ENCODE measurements at regions not wholly inside any gene's neighbourhood (a gene's known extent, or its start where the extent isn't known, plus 50 kb on each side); places are given as distances from the start of the nearest gene placed in this dataset.

- Histone ChIP-seq H3K9me3 (replicated peaks; ENCODE audit: control insufficient read depth, insufficient read depth, low read length) (no peaks in the 10 kb centered on the region; the same call in 2 of the 3 replicates), H3K4me3 (no peak overlapping the region), H3K4me1 (ENCODE audit: control insufficient read depth, insufficient read depth, low read length) (no peaks in the 10 kb centered on the region), H2AFZ (ENCODE audit: control insufficient read depth, low read depth, low read length) (no peak overlapping the region), H3K4me2 (ENCODE audit: control insufficient read depth, insufficient read depth) (no peak overlapping the region), H3K27ac (ENCODE audit: control insufficient read depth, insufficient read depth) (no peak overlapping the region), H3K27me3 (replicated peaks in 1 of 2; ENCODE audit: control insufficient read depth in 2 of 2, insufficient read depth in 2 of 2, low read length in 1 of 2) (no peaks in the 10 kb centered on the region), H4K20me1 (ENCODE audit: control insufficient read depth, insufficient read depth) (no peaks in the 10 kb centered on the region), H3K9ac (ENCODE audit: control insufficient read depth, insufficient read depth, low read length) (no peak overlapping the region), H3K79me2 (ENCODE audit: control insufficient read depth, insufficient read depth, low read length) (no peaks in the 10 kb centered on the region), H3K36me3 (ENCODE audit: control insufficient read depth in 2 of 2, insufficient read depth in 2 of 2, low read length in 1 of 2) (no peaks in the 10 kb centered on the region)
- TF ChIP-seq ZZZ3 (IDR thresholded peaks at IDR 0.05; ENCODE audit: control insufficient read depth, insufficient read length, low read depth) (no peak), MTA2 (IDR thresholded peaks at IDR 0.05; ENCODE audit: low read depth) (no peak), BCL3 (IDR thresholded peaks at IDR 0.05; ENCODE audit: borderline replicate concordance, insufficient read depth, low read depth, low read length, poor library complexity, severe bottlenecking) (no peak)
- no peak for DNase-seq (ENCODE audit: low read depth, low spot score)
- ChIA-PET SMC1A (ENCODE audit: uncharacterized antibody, unreplicated experiment) (no interaction called here), RAD21 (ENCODE audit: unreplicated experiment) (no interaction called here), CTCF (no interaction called here), POLR2A (no interaction called here)
- BruUV-seq (replicated peaks), result no TSS peak
- ATAC-seq, result no peak
- FAIRE-seq, result no peak
- in situ Hi-C loops (cut with MboI) (no loop called here), intact Hi-C loops (cut with micrococcal nuclease; ENCODE audit: unreplicated experiment) (no loop called here)
Measured at GRCh38 chrX:64853424-64853823, 122.8 kb downstream of the ZC4H2 start.

- Histone ChIP-seq H3K4me3 (no peak overlapping the region), H3K36me3 (ENCODE audit: control insufficient read depth in 2 of 2, insufficient read depth in 2 of 2, low read length in 1 of 2) (no peaks in the 10 kb centered on the region), H2AFZ (ENCODE audit: control insufficient read depth, low read depth, low read length) (no peak overlapping the region), H3K27ac (ENCODE audit: control insufficient read depth, insufficient read depth) (no peak overlapping the region), H3K79me2 (ENCODE audit: control insufficient read depth, insufficient read depth, low read length) (no peaks in the 10 kb centered on the region), H3K27me3 (replicated peaks in 1 of 2; ENCODE audit: control insufficient read depth in 2 of 2, insufficient read depth in 2 of 2, low read length in 1 of 2) (no peaks in the 10 kb centered on the region), H3K4me2 (ENCODE audit: control insufficient read depth, insufficient read depth) (no peak overlapping the region), H3K9ac (ENCODE audit: control insufficient read depth, insufficient read depth, low read length) (no peak overlapping the region), H3K4me1 (ENCODE audit: control insufficient read depth, insufficient read depth, low read length) (no peaks in the 10 kb centered on the region), H3K9me3 (replicated peaks; ENCODE audit: control insufficient read depth, insufficient read depth, low read length) (no peaks in the 10 kb centered on the region; the same call in 2 of the 3 replicates), H4K20me1 (ENCODE audit: control insufficient read depth, insufficient read depth) (no peaks in the 10 kb centered on the region)
- ChIA-PET RAD21 (ENCODE audit: unreplicated experiment) (no interaction called here), POLR2A (no interaction called here), CTCF (no interaction called here), SMC1A (ENCODE audit: uncharacterized antibody, unreplicated experiment) (no interaction called here)
- intact Hi-C loops (cut with micrococcal nuclease; ENCODE audit: unreplicated experiment) (no loop called here), in situ Hi-C loops (cut with MboI) (no loop called here)
- ATAC-seq (no peak), DNase-seq (ENCODE audit: low read depth, low spot score) (no peak), FAIRE-seq (no peak)
- 27% methylated on average over 6 of the region's 6 CpGs for whole genome bisulfite sequencing (ENCODE audit: insufficient coverage, insufficient replicate concordance, low lambda C conversion rate, missing lambda C conversion rate)
- BruUV-seq (replicated peaks), result no TSS peak
- TF ChIP-seq MEF2B (IDR thresholded peaks at IDR 0.05; ENCODE audit: partially characterized antibody, poor library complexity, severe bottlenecking), result no peak
- TF ChIP-seq SPI1 (IDR thresholded peaks at IDR 0.05; ENCODE audit: borderline replicate concordance, insufficient read depth, low read depth, low read length), result no peak
- TF ChIP-seq CTCF (IDR thresholded peaks at IDR 0.05 in 2 of 3, conservative IDR thresholded peaks at IDR 0.05 in 1 of 3; ENCODE audit: control insufficient read depth in 2 of 3, extremely low read depth in 1 of 3, insufficient read depth in 1 of 3, low read depth in 3 of 3, low read length in 3 of 3), result no peak
- TF ChIP-seq HDAC2 (IDR thresholded peaks at IDR 0.05), result no peak
- TF ChIP-seq HDAC6 (IDR thresholded peaks at IDR 0.05; ENCODE audit: unreplicated experiment), result no peak
- no peak for TF ChIP-seq RB1 (IDR thresholded peaks at IDR 0.05; ENCODE audit: borderline replicate concordance)
- no peak for TF ChIP-seq HCFC1 (IDR thresholded peaks at IDR 0.05; ENCODE audit: low read length)
- no peak for TF ChIP-seq FOS (IDR thresholded peaks at IDR 0.05; ENCODE audit: borderline replicate concordance, extremely low read depth, insufficient read length)
- TF ChIP-seq PBX3 (IDR thresholded peaks at IDR 0.05; ENCODE audit: insufficient replicate concordance, low read depth, low read length), result no peak
- TF ChIP-seq MYC (IDR thresholded peaks at IDR 0.05; ENCODE audit: insufficient read depth, insufficient read length, insufficient replicate concordance, low read length, severe bottlenecking), result no peak
Measured at GRCh38 chrX:64850371-64851082, 125.7 kb downstream of the ZC4H2 start.
